ENCODE measurements at regions not wholly inside any gene's neighbourhood (a gene's known extent, or its start where the extent isn't known, plus 50 kb on each side); places are given as distances from the start of the nearest gene placed in this dataset.

- TF ChIP-seq CTCF (IDR thresholded peaks at IDR 0.05) (no peak), POLR2A (IDR thresholded peaks at IDR 0.05) (no peak)
Observed at GRCh38 chr13:75013818-75014217, 468.2 kb downstream of the TBC1D4 start.

All from gastroesophageal sphincter (tissue), 3 donors.